ENCODE measurements at regions not wholly inside any gene's neighbourhood (a gene's known extent, or its start where the extent isn't known, plus 50 kb on each side); places are given as distances from the start of the nearest gene placed in this dataset.

GRCh38 chr3:24830230-24831152 is 335.8 kb upstream of the THRB start:
- peak overlapping the region; percentile 90 for H3K4me2 ChIP-seq (ENCODE audit: low read length)
- no peaks in the 10 kb centered on the region for H3K9me3 ChIP-seq (replicated peaks; ENCODE audit: low read length)
- H3K36me3 ChIP-seq (ENCODE audit: insufficient read depth, low read length), result no peaks in the 10 kb centered on the region
- H3K9ac ChIP-seq (ENCODE audit: low read depth, low read length), result no peak overlapping the region
- H3K4me1 ChIP-seq (ENCODE audit: control insufficient read depth, insufficient read depth, low read length), result peaks cover 16% of the 10 kb centered on the region
- peak overlapping the region; percentile 63 for H3K4me3 ChIP-seq (ENCODE audit: low read length)
- H3K27me3 ChIP-seq (ENCODE audit: control insufficient read depth, insufficient read depth, low read length), result peaks cover 66% of the 10 kb centered on the region

GRCh38 chr3:24831221-24831620 is 336.6 kb upstream of the THRB start:
- Histone ChIP-seq H3K4me1 (ENCODE audit: control insufficient read depth, insufficient read depth, low read length) (peaks cover 16% of the 10 kb centered on the region), H3K9me3 (replicated peaks; ENCODE audit: low read length) (no peaks in the 10 kb centered on the region), H3K9ac (ENCODE audit: low read depth, low read length) (no peak overlapping the region), H3K27me3 (ENCODE audit: control insufficient read depth, insufficient read depth, low read length) (peaks cover 65% of the 10 kb centered on the region), H3K36me3 (ENCODE audit: insufficient read depth, low read length) (no peaks in the 10 kb centered on the region), H3K4me3 (ENCODE audit: low read length) (no peak overlapping the region), H3K4me2 (ENCODE audit: low read length) (no peak overlapping the region)

- Histone ChIP-seq H3K4me2 (ENCODE audit: low read length) (no peak overlapping the region), H3K4me1 (ENCODE audit: control insufficient read depth, insufficient read depth, low read length) (peaks cover 16% of the 10 kb centered on the region), H3K9me3 (replicated peaks; ENCODE audit: low read length) (no peaks in the 10 kb centered on the region), H3K27me3 (ENCODE audit: control insufficient read depth, insufficient read depth, low read length) (peaks cover 50% of the 10 kb centered on the region), H3K36me3 (ENCODE audit: insufficient read depth, low read length) (no peaks in the 10 kb centered on the region), H3K4me3 (ENCODE audit: low read length) (no peak overlapping the region), H3K9ac (ENCODE audit: low read depth, low read length) (no peak overlapping the region)
These were observed 338.2 kb upstream of the THRB start for GRCh38 chr3:24832891-24833290.

- H3K4me3 ChIP-seq (ENCODE audit: low read length), result no peak overlapping the region
- H3K36me3 ChIP-seq (ENCODE audit: insufficient read depth, low read length), result no peaks in the 10 kb centered on the region
- H3K9ac ChIP-seq (ENCODE audit: low read depth, low read length), result no peak overlapping the region
- H3K4me2 ChIP-seq (ENCODE audit: low read length), result no peak overlapping the region
- H3K4me1 ChIP-seq (ENCODE audit: control insufficient read depth, insufficient read depth, low read length), result peaks cover 10% of the 10 kb centered on the region
- peaks cover 39% of the 10 kb centered on the region for H3K27me3 ChIP-seq (ENCODE audit: control insufficient read depth, insufficient read depth, low read length)
- no peaks in the 10 kb centered on the region for H3K9me3 ChIP-seq (replicated peaks; ENCODE audit: low read length)
These were observed 339.8 kb upstream of the THRB start for GRCh38 chr3:24834442-24834841.

GRCh38 chr3:24835510-24835909 is 340.9 kb upstream of the THRB start:
- H3K36me3 ChIP-seq (ENCODE audit: insufficient read depth, low read length), result no peaks in the 10 kb centered on the region
- no peak overlapping the region for H3K4me2 ChIP-seq (ENCODE audit: low read length)
- no peaks in the 10 kb centered on the region for H3K4me1 ChIP-seq (ENCODE audit: control insufficient read depth, insufficient read depth, low read length)
- no peaks in the 10 kb centered on the region for H3K9me3 ChIP-seq (replicated peaks; ENCODE audit: low read length)
- H3K9ac ChIP-seq (ENCODE audit: low read depth, low read length), result no peak overlapping the region
- peaks cover 29% of the 10 kb centered on the region for H3K27me3 ChIP-seq (ENCODE audit: control insufficient read depth, insufficient read depth, low read length)
- H3K4me3 ChIP-seq (ENCODE audit: low read length), result no peak overlapping the region

- H3K4me1 ChIP-seq (ENCODE audit: control insufficient read depth, insufficient read depth, low read length), result no peaks in the 10 kb centered on the region
- H3K9me3 ChIP-seq (replicated peaks; ENCODE audit: low read length), result no peaks in the 10 kb centered on the region
- H3K9ac ChIP-seq (ENCODE audit: low read depth, low read length), result no peak overlapping the region
- H3K4me3 ChIP-seq (ENCODE audit: low read length), result no peak overlapping the region
- H3K4me2 ChIP-seq (ENCODE audit: low read length), result no peak overlapping the region
- H3K36me3 ChIP-seq (ENCODE audit: insufficient read depth, low read length), result no peaks in the 10 kb centered on the region
- peaks cover 11% of the 10 kb centered on the region for H3K27me3 ChIP-seq (ENCODE audit: control insufficient read depth, insufficient read depth, low read length)
These were observed 343.0 kb upstream of the THRB start for GRCh38 chr3:24837601-24838000.

GRCh38 chr3:24838533-24838932 is 343.9 kb upstream of the THRB start:
- H3K4me3 ChIP-seq (ENCODE audit: low read length), result no peak overlapping the region
- H3K4me1 ChIP-seq (ENCODE audit: control insufficient read depth, insufficient read depth, low read length), result no peaks in the 10 kb centered on the region
- H3K9ac ChIP-seq (ENCODE audit: low read depth, low read length), result no peak overlapping the region
- H3K36me3 ChIP-seq (ENCODE audit: insufficient read depth, low read length), result no peaks in the 10 kb centered on the region
- H3K4me2 ChIP-seq (ENCODE audit: low read length), result no peak overlapping the region
- peaks cover 3% of the 10 kb centered on the region for H3K27me3 ChIP-seq (ENCODE audit: control insufficient read depth, insufficient read depth, low read length)
- H3K9me3 ChIP-seq (replicated peaks; ENCODE audit: low read length), result no peaks in the 10 kb centered on the region

- Histone ChIP-seq H3K27me3 (ENCODE audit: control insufficient read depth, insufficient read depth, low read length) (no peaks in the 10 kb centered on the region), H3K9me3 (replicated peaks; ENCODE audit: low read length) (no peaks in the 10 kb centered on the region), H3K4me2 (ENCODE audit: low read length) (no peak overlapping the region), H3K4me3 (ENCODE audit: low read length) (no peak overlapping the region), H3K36me3 (ENCODE audit: insufficient read depth, low read length) (no peaks in the 10 kb centered on the region), H3K9ac (ENCODE audit: low read depth, low read length) (no peak overlapping the region), H3K4me1 (ENCODE audit: control insufficient read depth, insufficient read depth, low read length) (no peaks in the 10 kb centered on the region)
These were observed 349.3 kb upstream of the THRB start for GRCh38 chr3:24843955-24844354.

GRCh38 chr3:24845524-24846155 is 351.0 kb upstream of the THRB start:
- H3K4me2 ChIP-seq (ENCODE audit: low read length), result no peak overlapping the region
- no peaks in the 10 kb centered on the region for H3K9me3 ChIP-seq (replicated peaks; ENCODE audit: low read length)
- no peak overlapping the region for H3K4me3 ChIP-seq (ENCODE audit: low read length)
- no peaks in the 10 kb centered on the region for H3K36me3 ChIP-seq (ENCODE audit: insufficient read depth, low read length)
- no peaks in the 10 kb centered on the region for H3K4me1 ChIP-seq (ENCODE audit: control insufficient read depth, insufficient read depth, low read length)
- H3K9ac ChIP-seq (ENCODE audit: low read depth, low read length), result no peak overlapping the region
- H3K27me3 ChIP-seq (ENCODE audit: control insufficient read depth, insufficient read depth, low read length), result no peaks in the 10 kb centered on the region

GRCh38 chr3:24846286-24846860 is 351.7 kb upstream of the THRB start:
- Histone ChIP-seq H3K4me1 (ENCODE audit: control insufficient read depth, insufficient read depth, low read length) (no peaks in the 10 kb centered on the region), H3K36me3 (ENCODE audit: insufficient read depth, low read length) (no peaks in the 10 kb centered on the region), H3K4me3 (ENCODE audit: low read length) (no peak overlapping the region), H3K9me3 (replicated peaks; ENCODE audit: low read length) (no peaks in the 10 kb centered on the region), H3K27me3 (ENCODE audit: control insufficient read depth, insufficient read depth, low read length) (no peaks in the 10 kb centered on the region), H3K9ac (ENCODE audit: low read depth, low read length) (no peak overlapping the region), H3K4me2 (ENCODE audit: low read length) (no peak overlapping the region)

- Histone ChIP-seq H3K4me2 (ENCODE audit: low read length) (no peak overlapping the region), H3K27me3 (ENCODE audit: control insufficient read depth, insufficient read depth, low read length) (no peaks in the 10 kb centered on the region), H3K9ac (ENCODE audit: low read depth, low read length) (no peak overlapping the region), H3K36me3 (ENCODE audit: insufficient read depth, low read length) (no peaks in the 10 kb centered on the region), H3K9me3 (replicated peaks; ENCODE audit: low read length) (no peaks in the 10 kb centered on the region), H3K4me3 (ENCODE audit: low read length) (no peak overlapping the region), H3K4me1 (ENCODE audit: control insufficient read depth, insufficient read depth, low read length) (no peaks in the 10 kb centered on the region)
These were observed 355.6 kb upstream of the THRB start for GRCh38 chr3:24850245-24850644.
